ENCODE measurements at regions not wholly inside any gene's neighbourhood (a gene's known extent, or its start where the extent isn't known, plus 50 kb on each side); places are given as distances from the start of the nearest gene placed in this dataset.
"Not testable (repeated sequence)": the region's sequence is repeated elsewhere in the genome, so short reads cannot be mapped to it uniquely, and the experiment has no call there.

- no CpG with 5 or more reads among the region's 1 CpG for WGBS (ENCODE audit: extremely low coverage, insufficient coverage, insufficient read length)
- no peak overlapping the region for H3K4ac ChIP-seq (ENCODE audit: low read depth, low read length)
- no peak overlapping the region for H3K27ac ChIP-seq (ENCODE audit: low read depth, low read length)
- no peaks in the 10 kb centered on the region for H3K79me1 ChIP-seq (ENCODE audit: low read length)
- H3K36me3 ChIP-seq (ENCODE audit: control insufficient read depth in 1 of 2, insufficient read depth in 2 of 2, low read length in 2 of 2) = no peaks in the 10 kb centered on the region
- H3K79me2 ChIP-seq (ENCODE audit: control insufficient read depth, insufficient read depth, low read length, poor library complexity) = no peaks in the 10 kb centered on the region
- H2AFZ ChIP-seq (ENCODE audit: insufficient read depth, low read length, poor library complexity) = no peak overlapping the region
- no peak overlapping the region for H3K4me2 ChIP-seq (ENCODE audit: low read length)
- H4K91ac ChIP-seq (ENCODE audit: low read depth, low read length) = no peak overlapping the region
- H3K14ac ChIP-seq (ENCODE audit: low read length) = no peak overlapping the region
- H3K27me3 ChIP-seq (ENCODE audit: insufficient read depth, low read length) = no peaks in the 10 kb centered on the region
- H3K9ac ChIP-seq (ENCODE audit: low read length) = no peak overlapping the region
- no peak overlapping the region for H2BK5ac ChIP-seq (ENCODE audit: low read depth, low read length, poor library complexity)
- no peak overlapping the region for H3K23ac ChIP-seq (ENCODE audit: low read length)
- no peak overlapping the region for H3K18ac ChIP-seq (ENCODE audit: low read length)
- H4K12ac ChIP-seq (ENCODE audit: low read depth, low read length) = no peak overlapping the region
- H2BK120ac ChIP-seq (ENCODE audit: insufficient read depth, low read length, poor library complexity) = no peak overlapping the region
- no peaks in the 10 kb centered on the region for H3K4me1 ChIP-seq (ENCODE audit: control insufficient read depth in 1 of 2, insufficient read depth in 2 of 2, low read length in 2 of 2)
- H2AK5ac ChIP-seq (ENCODE audit: low read length) = no peak overlapping the region
- no peak for DNase-seq
- no peak overlapping the region for H4K8ac ChIP-seq (ENCODE audit: low read depth, low read length)
- no peak overlapping the region for H2BK12ac ChIP-seq (ENCODE audit: low read length)
- H3K4me3 ChIP-seq (ENCODE audit: low read depth, low read length) = no peak overlapping the region
- H3K9me3 ChIP-seq (ENCODE audit: insufficient read depth, low read depth, low read length) = no peaks in the 10 kb centered on the region
These were observed 216.3 kb upstream of the FERMT1 start for GRCh38 chr20:6339176-6339575.

DNA sequence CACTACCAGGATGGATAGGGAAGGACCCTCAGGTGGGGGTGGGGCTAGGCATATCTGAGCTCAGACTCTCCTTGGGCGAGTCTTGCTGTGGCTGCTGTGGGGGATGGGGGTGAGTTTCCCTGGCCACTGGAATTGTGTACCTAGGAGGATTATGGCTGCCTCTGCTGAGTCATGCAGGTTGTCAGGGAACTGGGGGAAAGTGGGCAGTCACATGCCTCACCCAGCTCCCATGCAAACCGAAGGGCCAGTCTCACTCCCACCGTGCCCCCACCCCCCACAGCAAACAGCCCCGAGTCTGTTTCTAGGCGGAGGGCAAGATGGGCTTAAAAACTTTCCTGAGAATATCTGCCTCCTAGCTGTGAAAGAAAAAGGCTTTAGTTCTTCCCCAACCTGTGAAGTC lies 210.3 kb upstream of the FERMT1 start:
- no peak overlapping the region for H2BK12ac ChIP-seq (ENCODE audit: low read length)
- H3K36me3 ChIP-seq (ENCODE audit: control insufficient read depth in 1 of 2, insufficient read depth in 2 of 2, low read length in 2 of 2) = no peaks in the 10 kb centered on the region
- no peaks in the 10 kb centered on the region for H3K27me3 ChIP-seq (ENCODE audit: insufficient read depth, low read length)
- H3K27ac ChIP-seq (ENCODE audit: low read depth, low read length) = no peak overlapping the region
- no peak overlapping the region for H3K18ac ChIP-seq (ENCODE audit: low read length)
- H3K79me1 ChIP-seq (ENCODE audit: low read length) = no peaks in the 10 kb centered on the region
- no peaks in the 10 kb centered on the region for H3K9me3 ChIP-seq (ENCODE audit: insufficient read depth, low read depth, low read length)
- no peak overlapping the region for H3K4me3 ChIP-seq (ENCODE audit: low read depth, low read length)
- no peak overlapping the region for H4K12ac ChIP-seq (ENCODE audit: low read depth, low read length)
- H2BK5ac ChIP-seq (ENCODE audit: low read depth, low read length, poor library complexity) = no peak overlapping the region
- DNase-seq = no peak
- no peak overlapping the region for H2AFZ ChIP-seq (ENCODE audit: insufficient read depth, low read length, poor library complexity)
- H2BK120ac ChIP-seq (ENCODE audit: insufficient read depth, low read length, poor library complexity) = no peak overlapping the region
- H3K14ac ChIP-seq (ENCODE audit: low read length) = no peak overlapping the region
- no peak overlapping the region for H3K23ac ChIP-seq (ENCODE audit: low read length)
- no CpG with 5 or more reads among the region's 5 CpGs for whole genome bisulfite sequencing (ENCODE audit: extremely low coverage, insufficient coverage, insufficient read length)
- no peak overlapping the region for H3K9ac ChIP-seq (ENCODE audit: low read length)
- peaks cover 6 to 7% of the 10 kb centered on the region in 2 experiments for H3K4me1 ChIP-seq (ENCODE audit: control insufficient read depth in 1 of 2, insufficient read depth in 2 of 2, low read length in 2 of 2)
- H3K4me2 ChIP-seq (ENCODE audit: low read length) = no peak overlapping the region
- H3K79me2 ChIP-seq (ENCODE audit: control insufficient read depth, insufficient read depth, low read length, poor library complexity) = no peaks in the 10 kb centered on the region
- no peak overlapping the region for H3K4ac ChIP-seq (ENCODE audit: low read depth, low read length)
- no peak overlapping the region for H4K8ac ChIP-seq (ENCODE audit: low read depth, low read length)
- H4K91ac ChIP-seq (ENCODE audit: low read depth, low read length) = no peak overlapping the region
- H2AK5ac ChIP-seq (ENCODE audit: low read length) = no peak overlapping the region

- not testable (repeated sequence) for H3K9ac ChIP-seq (ENCODE audit: low read length); H3K4me1 ChIP-seq (ENCODE audit: control insufficient read depth in 1 of 2, insufficient read depth in 2 of 2, low read length in 2 of 2); H3K4me2 ChIP-seq (ENCODE audit: low read length); H3K4ac ChIP-seq (ENCODE audit: low read depth, low read length); H3K27me3 ChIP-seq (ENCODE audit: insufficient read depth, low read length); H2BK5ac ChIP-seq (ENCODE audit: low read depth, low read length, poor library complexity); H3K79me1 ChIP-seq (ENCODE audit: low read length); H3K9me3 ChIP-seq (ENCODE audit: insufficient read depth, low read depth, low read length); H2BK120ac ChIP-seq (ENCODE audit: insufficient read depth, low read length, poor library complexity); H3K27ac ChIP-seq (ENCODE audit: low read depth, low read length); H3K23ac ChIP-seq (ENCODE audit: low read length); H2BK12ac ChIP-seq (ENCODE audit: low read length); H4K91ac ChIP-seq (ENCODE audit: low read depth, low read length); H3K36me3 ChIP-seq (ENCODE audit: control insufficient read depth in 1 of 2, insufficient read depth in 2 of 2, low read length in 2 of 2); H4K8ac ChIP-seq (ENCODE audit: low read depth, low read length); H3K79me2 ChIP-seq (ENCODE audit: control insufficient read depth, insufficient read depth, low read length, poor library complexity); H3K14ac ChIP-seq (ENCODE audit: low read length); H4K12ac ChIP-seq (ENCODE audit: low read depth, low read length); H3K4me3 ChIP-seq (ENCODE audit: low read depth, low read length); H2AFZ ChIP-seq (ENCODE audit: insufficient read depth, low read length, poor library complexity); DNase-seq; H2AK5ac ChIP-seq (ENCODE audit: low read length); H3K18ac ChIP-seq (ENCODE audit: low read length)
- WGBS (ENCODE audit: extremely low coverage, insufficient coverage, insufficient read length) = no CpG with 5 or more reads among the region's 20 CpGs
These were observed 198.4 kb upstream of the FERMT1 start for GRCh38 chr20:6321235-6321634.

DNA sequence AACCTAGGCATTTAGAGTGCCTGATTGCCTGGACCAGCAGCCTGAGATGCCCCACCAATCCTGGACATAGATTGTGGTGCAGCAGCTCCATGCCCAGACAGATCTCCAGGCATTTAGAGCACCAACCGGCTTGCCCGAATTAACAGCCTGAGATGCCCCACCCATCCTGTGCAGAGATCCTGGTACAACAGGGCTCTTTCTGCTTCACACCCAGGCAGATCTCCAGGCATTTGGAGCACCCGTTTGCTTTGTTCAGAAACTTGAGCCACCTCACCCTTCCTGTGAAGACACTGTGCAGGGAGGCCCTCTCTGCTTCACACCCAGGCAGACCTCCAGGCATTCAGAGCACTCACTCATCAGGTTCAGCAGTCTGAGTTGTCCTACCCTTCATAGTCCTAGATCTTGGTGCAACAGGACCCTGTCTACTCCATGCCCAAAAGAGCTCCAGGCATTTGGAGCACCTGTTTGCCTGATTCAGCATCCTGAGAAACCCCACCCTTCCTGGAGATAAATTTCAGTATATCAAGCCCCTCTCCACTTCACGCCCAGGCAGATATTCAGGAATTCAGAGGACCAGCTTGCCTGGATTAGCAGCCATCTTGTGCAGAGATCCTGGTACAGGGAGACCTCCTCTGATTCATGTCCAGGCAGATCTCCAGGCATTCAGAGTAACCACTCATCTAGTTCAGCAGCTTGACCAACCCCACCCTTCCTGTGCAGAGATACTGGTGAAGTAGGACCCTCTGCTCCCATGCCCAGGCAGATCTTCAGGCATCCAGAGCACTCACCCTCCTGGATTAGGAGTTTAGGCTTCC lies 189.2 kb upstream of the FERMT1 start:
- no peaks in the 10 kb centered on the region for H3K9me3 ChIP-seq (ENCODE audit: insufficient read depth, low read depth, low read length)
- H3K4me3 ChIP-seq (ENCODE audit: low read depth, low read length) = no peak overlapping the region
- no peaks in the 10 kb centered on the region for H3K36me3 ChIP-seq (ENCODE audit: control insufficient read depth in 1 of 2, insufficient read depth in 2 of 2, low read length in 2 of 2)
- no peak overlapping the region for H3K9ac ChIP-seq (ENCODE audit: low read length)
- no peaks in the 10 kb centered on the region for H3K79me2 ChIP-seq (ENCODE audit: control insufficient read depth, insufficient read depth, low read length, poor library complexity)
- no CpG with 5 or more reads among the region's 4 CpGs for WGBS (ENCODE audit: extremely low coverage, insufficient coverage, insufficient read length)
- H3K4ac ChIP-seq (ENCODE audit: low read depth, low read length) = no peak overlapping the region
- no peak overlapping the region for H4K8ac ChIP-seq (ENCODE audit: low read depth, low read length)
- no peak overlapping the region for H3K23ac ChIP-seq (ENCODE audit: low read length)
- H3K4me1 ChIP-seq (ENCODE audit: control insufficient read depth in 1 of 2, insufficient read depth in 2 of 2, low read length in 2 of 2) = no peaks in the 10 kb centered on the region
- H3K79me1 ChIP-seq (ENCODE audit: low read length) = no peaks in the 10 kb centered on the region
- no peak overlapping the region for H2AK5ac ChIP-seq (ENCODE audit: low read length)
- no peak overlapping the region for H3K18ac ChIP-seq (ENCODE audit: low read length)
- no peak overlapping the region for H3K4me2 ChIP-seq (ENCODE audit: low read length)
- H2BK120ac ChIP-seq (ENCODE audit: insufficient read depth, low read length, poor library complexity) = no peak overlapping the region
- H3K14ac ChIP-seq (ENCODE audit: low read length) = no peak overlapping the region
- no peak for DNase-seq
- H2BK12ac ChIP-seq (ENCODE audit: low read length) = no peak overlapping the region
- no peak overlapping the region for H2AFZ ChIP-seq (ENCODE audit: insufficient read depth, low read length, poor library complexity)
- no peak overlapping the region for H4K91ac ChIP-seq (ENCODE audit: low read depth, low read length)
- H3K27ac ChIP-seq (ENCODE audit: low read depth, low read length) = no peak overlapping the region
- H3K27me3 ChIP-seq (ENCODE audit: insufficient read depth, low read length) = no peaks in the 10 kb centered on the region
- H2BK5ac ChIP-seq (ENCODE audit: low read depth, low read length, poor library complexity) = no peak overlapping the region
- H4K12ac ChIP-seq (ENCODE audit: low read depth, low read length) = no peak overlapping the region

All from trophoblast cell (in vitro differentiated cells and primary cell).